Ureter (tissue), 1 donor: ENCODE measurements at regions not wholly inside any gene's neighbourhood (a gene's known extent, or its start where the extent isn't known, plus 50 kb on each side); places are given as distances from the start of the nearest gene placed in this dataset.
"Not testable (repeated sequence)": the region's sequence is repeated elsewhere in the genome, so short reads cannot be mapped to it uniquely, and the experiment has no call there.

Source experiments
- DNase-seq: peaks from one replicate; pipeline ENCODE4 v3.0.0-alpha.2; 2020; ENCODE audit warnings: low spot score
- donor health status: DM: yes; HTN: yes; CAD: no.

GRCh38 chr4:81675791-81676393, 204.2 kb upstream of the RASGEF1B start:
- no peak for DNase-seq

- no peak for DNase-seq
These were observed 202.3 kb upstream of the RASGEF1B start for GRCh38 chr4:81673961-81674360.

- not testable (repeated sequence) for DNase-seq
These were observed 196.6 kb upstream of the RASGEF1B start for GRCh38 chr4:81668328-81668727.

GRCh38 chr4:81667539-81667938, 195.8 kb upstream of the RASGEF1B start:
- DNase-seq, result no peak

- no peak for DNase-seq
These were observed 194.8 kb upstream of the RASGEF1B start for GRCh38 chr4:81666491-81666890.

- no peak for DNase-seq
These were observed 193.9 kb upstream of the RASGEF1B start for GRCh38 chr4:81665649-81666048.

GRCh38 chr4:81665045-81665444, 193.3 kb upstream of the RASGEF1B start:
- no peak for DNase-seq

GRCh38 chr4:81664079-81664478, 192.4 kb upstream of the RASGEF1B start:
- DNase-seq, result no peak

- DNase-seq, result no peak
These were observed 191.7 kb upstream of the RASGEF1B start for GRCh38 chr4:81663368-81663767.

GRCh38 chr4:81659051-81659450, 187.3 kb upstream of the RASGEF1B start:
- no peak for DNase-seq

- DNase-seq, result no peak
These were observed 180.4 kb upstream of the RASGEF1B start for GRCh38 chr4:81652069-81652478.

- DNase-seq, result no peak
These were observed 179.7 kb upstream of the RASGEF1B start for GRCh38 chr4:81651243-81651899.

- DNase-seq, result no peak
These were observed 179.0 kb upstream of the RASGEF1B start for GRCh38 chr4:81650606-81651242.

GRCh38 chr4:81648576-81649275, 177.0 kb upstream of the RASGEF1B start:
- DNase-seq, result no peak

- no peak for DNase-seq
These were observed 175.7 kb upstream of the RASGEF1B start for GRCh38 chr4:81647388-81647787.

GRCh38 chr4:81642543-81642942, 170.8 kb upstream of the RASGEF1B start:
- DNase-seq, result no peak

- no peak for DNase-seq
These were observed 167.5 kb upstream of the RASGEF1B start for GRCh38 chr4:81639248-81639647.

- no peak for DNase-seq
These were observed 167.0 kb upstream of the RASGEF1B start for GRCh38 chr4:81638698-81639097.

- DNase-seq, result no peak
These were observed 164.0 kb upstream of the RASGEF1B start for GRCh38 chr4:81635739-81636138.

- DNase-seq, result no peak
These were observed 163.3 kb upstream of the RASGEF1B start for GRCh38 chr4:81634766-81635549.

- DNase-seq, result no peak
These were observed 162.5 kb upstream of the RASGEF1B start for GRCh38 chr4:81634165-81634564.
